HepG2 (cell line): ENCODE measurements at regions not wholly inside any gene's neighbourhood (a gene's known extent, or its start where the extent isn't known, plus 50 kb on each side); places are given as distances from the start of the nearest gene placed in this dataset.

Experiments
- ATAC-seq: fragments of 200-7000 bp; cut with Tn5 transposase; 3 replicates; pipeline ENCODE4 v1.9.1; 2020; ENCODE audit warnings: mild to moderate bottlenecking, moderate library complexity
- BruUV-seq: library from RNA; stranded (reverse); fragments of 400-500 nt; replicated peaks from 2 replicates; lab custom pipeline; 2021; lab: Mats Ljungman, UMichigan
- CTCF ChIA-PET: fragments of 300-600 bp; formaldehyde crosslinking; extraction: SDS; loops from one replicate; lab custom pipeline; 2021; ENCODE audit warnings: low total read pairs, inconsistent platforms, low intra/inter-chr PET ratio; lab: Yijun Ruan, JAX
- POLR2A ChIA-PET: fragments of 350-600 bp; sonication (Branson Sonifier 250); formaldehyde crosslinking; loops from one replicate; lab custom pipeline; 2020; ENCODE audit warnings: antibody characterized with exemption, inconsistent platforms; lab: Yijun Ruan, JAX
- DNase-seq: peaks from one replicate; pipeline ENCODE4 v3.0.0-alpha.2; 2015; ENCODE audit warnings: low spot score
- FAIRE-seq: peaks from 3 replicates; lab custom pipeline; 2011; peaks lifted over from hg19 to GRCh38; lab: Jason Lieb, UNC
- H2AFZ ChIP-seq: one replicate; pipeline ENCODE4 v1.6.1; 2011; ENCODE audit warnings: low read length, inconsistent platforms
- H3K27ac ChIP-seq: fragments of 300-600 bp; 3 replicates; pipeline ENCODE4 v1.8.0; 2011; ENCODE audit warnings: mixed run types, mild to moderate bottlenecking, mixed read lengths, low read length, inconsistent platforms; ENCODE audit not compliant: insufficient read depth; ENCODE audit errors: extremely low read length
- H3K27me3 ChIP-seq, 2 experiments: fragments of 200-600 bp in 1 of 2; 2 replicates in 1 of 2; 3 replicates in 1 of 2; pipeline versions ENCODE4 v1.6.0 to v1.8.0; 2011; ENCODE audit warnings: low read length in 2 of 2, mild to moderate bottlenecking in 2 of 2, moderate library complexity in 2 of 2, inconsistent platforms in 1 of 2; ENCODE audit not compliant: insufficient read depth in 2 of 2, control insufficient read depth in 1 of 2
- H3K36me3 ChIP-seq, 2 experiments: fragments of 200-600 bp in 1 of 2; replicated peaks in 1 of 2; 2 replicates in 1 of 2; 3 replicates in 1 of 2; pipeline versions ENCODE4 v1.5.1 to v1.8.0; 2011; ENCODE audit warnings: low read length in 2 of 2, inconsistent platforms in 1 of 2; ENCODE audit not compliant: insufficient read depth in 2 of 2, control insufficient read depth in 1 of 2
- H3K4me1 ChIP-seq: 2 replicates; pipeline ENCODE4 v1.5.1; 2012; ENCODE audit warnings: low read length, inconsistent platforms; ENCODE audit not compliant: insufficient read depth
- H3K4me2 ChIP-seq: 2 replicates; pipeline ENCODE4 v1.6.0; 2011; ENCODE audit warnings: low read depth, low read length, inconsistent platforms
- H3K4me3 ChIP-seq, 3 experiments: fragments of 200-600 bp in 1 of 3; sonication (generic), shearing (Covaris generic) in 1 of 3; replicated peaks in 1 of 3; 2 replicates each; pipeline ENCODE4 v1.5.1; 2011 to 2016; ENCODE audit warnings: low read length in 3 of 3, inconsistent platforms in 2 of 3, low read depth in 2 of 3, mild to moderate bottlenecking in 2 of 3, control low read depth in 1 of 3, mixed read lengths in 1 of 3; ENCODE audit not compliant: insufficient read depth in 1 of 3
- H3K79me2 ChIP-seq: one replicate; pipeline ENCODE4 v1.6.1; 2011; ENCODE audit warnings: low read length, inconsistent platforms; ENCODE audit not compliant: insufficient read depth
- H3K9ac ChIP-seq: 2 replicates; pipeline ENCODE4 v1.6.0; 2011; ENCODE audit warnings: mild to moderate bottlenecking, low read depth, low read length, inconsistent platforms; ENCODE audit not compliant: insufficient read depth
- H3K9me3 ChIP-seq: 2 replicates; pipeline ENCODE4 v1.5.1; 2012; ENCODE audit warnings: mild to moderate bottlenecking, low read length
- H4K20me1 ChIP-seq: 2 replicates; pipeline ENCODE4 v1.6.0; 2011; ENCODE audit warnings: inconsistent platforms, mild to moderate bottlenecking, low read length, moderate library complexity; ENCODE audit not compliant: insufficient read depth
- DPF2 ChIP-seq: sonication (generic); formaldehyde crosslinking; IDR thresholded peaks from 2 replicates; pipeline ENCODE4 v1.4.0; 2020; ENCODE audit warnings: mild to moderate bottlenecking, low read depth, missing genetic modification reagents, borderline replicate concordance
- GATA4 ChIP-seq: sonication (generic); IDR thresholded peaks from 2 replicates; pipeline ENCODE4 v1.6.1; 2016; ENCODE audit warnings: antibody characterized with exemption, low read depth, borderline replicate concordance
- MLLT10 ChIP-seq: sonication (generic); formaldehyde crosslinking; IDR thresholded peaks from 2 replicates; pipeline ENCODE4 v1.4.0; 2020; ENCODE audit warnings: missing genetic modification reagents
- PHF5A ChIP-seq: IDR thresholded peaks from one replicate; pipeline ENCODE4 v1.6.1; 2018; ENCODE audit warnings: low read depth, missing genetic modification reagents; ENCODE audit not compliant: unreplicated experiment
- PRDM4 ChIP-seq: sonication (generic); formaldehyde crosslinking; IDR thresholded peaks from 2 replicates; pipeline ENCODE4 v1.9.0; 2021; ENCODE audit warnings: missing genetic modification reagents, borderline replicate concordance
- RNF2 ChIP-seq: fragments of 450-650 bp; conservative IDR thresholded peaks from 2 replicates; pipeline ENCODE4 v1.6.1; 2016; ENCODE audit warnings: low read depth
- RNF219 ChIP-seq: sonication (generic); formaldehyde crosslinking; IDR thresholded peaks from 2 replicates; pipeline ENCODE4 v1.5.0; 2020; ENCODE audit warnings: mild to moderate bottlenecking, missing genetic modification reagents
- SCMH1 ChIP-seq: sonication (generic); formaldehyde crosslinking; IDR thresholded peaks from 2 replicates; pipeline ENCODE4 v1.9.0; 2021; ENCODE audit warnings: missing genetic modification reagents, mild to moderate bottlenecking, borderline replicate concordance
- SMARCC2 ChIP-seq: fragments of 450-650 bp; IDR thresholded peaks from 2 replicates; pipeline ENCODE4 v1.6.1; 2017; ENCODE audit warnings: antibody characterized with exemption, mild to moderate bottlenecking
- SRF ChIP-seq: IDR thresholded peaks from 2 replicates; pipeline ENCODE4 v1.6.1; 2011; ENCODE audit warnings: mild to moderate bottlenecking, low read depth, low read length, moderate library complexity
- SRSF9 ChIP-seq: fragments of 200-400 bp; formaldehyde crosslinking; IDR thresholded peaks from 2 replicates; pipeline ENCODE4 v1.6.1; 2018; ENCODE audit warnings: borderline replicate concordance, mild to moderate bottlenecking, low read depth, low read length; ENCODE audit not compliant: insufficient read depth, poor library complexity, severe bottlenecking
- ZBTB42 ChIP-seq: sonication (generic); formaldehyde crosslinking; IDR thresholded peaks from 2 replicates; pipeline ENCODE4 v1.5.0; 2020; ENCODE audit warnings: mild to moderate bottlenecking, missing genetic modification reagents
- ZFP91 ChIP-seq: sonication (generic); formaldehyde crosslinking; IDR thresholded peaks from 2 replicates; pipeline ENCODE4 v1.9.0; 2022; ENCODE audit warnings: missing genetic modification reagents, mild to moderate bottlenecking, borderline replicate concordance
- ZNF121 ChIP-seq: sonication (generic); formaldehyde crosslinking; IDR thresholded peaks from 2 replicates; pipeline ENCODE4 v1.5.0; 2020; ENCODE audit warnings: mild to moderate bottlenecking, missing genetic modification reagents
- ZNF335 ChIP-seq: sonication (generic); formaldehyde crosslinking; IDR thresholded peaks from 2 replicates; pipeline ENCODE4 v1.4.0; 2020; ENCODE audit warnings: missing genetic modification reagents
- ZNF547 ChIP-seq: sonication (generic); formaldehyde crosslinking; IDR thresholded peaks from 2 replicates; pipeline ENCODE4 v1.5.1; 2020; ENCODE audit warnings: mild to moderate bottlenecking, missing genetic modification reagents
- ZNF557 ChIP-seq: sonication (generic); formaldehyde crosslinking; IDR thresholded peaks from 2 replicates; pipeline ENCODE4 v1.4.0; 2020; ENCODE audit warnings: missing genetic modification reagents
- ZNF562 ChIP-seq: sonication (generic); formaldehyde crosslinking; IDR thresholded peaks from 2 replicates; pipeline ENCODE4 v1.8.0; 2022; ENCODE audit warnings: missing genetic modification reagents, borderline replicate concordance
- ZNF7 ChIP-seq: IDR thresholded peaks from 2 replicates; pipeline ENCODE4 v1.6.1; 2016; ENCODE audit warnings: missing biosample characterization, missing genetic modification reagents
- ZNF746 ChIP-seq: sonication (generic); formaldehyde crosslinking; IDR thresholded peaks from 2 replicates; pipeline ENCODE4 v1.8.0; 2022; ENCODE audit warnings: mild to moderate bottlenecking, missing genetic modification reagents
- WGBS: methylation state at CpG from one replicate; pipeline ENCODE4 v1.1.6; 2017; ENCODE audit warnings: low lambda C conversion rate; 5-methylcytosine and 5-hydroxymethylcytosine counted together
- in situ Hi-C: cut with HindIII; loops from 2 replicates; pipeline ENCODE4 v1.10.0; 2017; ENCODE audit warnings: low pct_unique_long_range_greater_than_20kb; ENCODE audit not compliant: extremely low pct_ligation_motif_present
- intact Hi-C: fragments of 100-400 bp; cut with micrococcal nuclease; formaldehyde crosslinking; loops from one replicate; pipeline ENCODE4 v1.10.0; 2022; ENCODE audit not compliant: unreplicated experiment

GRCh38 chr3:159149131-159149530, 347.3 kb downstream of the MFSD1 start:
- FAIRE-seq (no peak), ATAC-seq (no peak), DNase-seq (no peak)
- intact Hi-C loops: no loop called here
- Histone ChIP-seq H3K9me3 (no peaks in the 10 kb centered on the region), H3K4me1 (no peaks in the 10 kb centered on the region), H3K79me2 (no peaks in the 10 kb centered on the region), H3K36me3 (no peaks in the 10 kb centered on the region), H3K27me3 (no peaks in the 10 kb centered on the region; a peak in 1 of 5 replicates), H3K4me3 (no peak overlapping the region), H2AFZ (no peak overlapping the region), H3K4me2 (no peak overlapping the region), H3K27ac (no peak overlapping the region), H3K9ac (no peak overlapping the region), H4K20me1 (no peaks in the 10 kb centered on the region)
- CTCF ChIA-PET: no interaction called here
- POLR2A ChIA-PET: no interaction called here
- in situ Hi-C loops: no loop called here
- no peak for TF ChIP-seq GATA4
- TF ChIP-seq SRF: no peak
- TF ChIP-seq RNF219 (CRISPR knock-in tag): no peak
- TF ChIP-seq SCMH1 (CRISPR knock-in tag): no peak
- TF ChIP-seq ZNF562 (CRISPR knock-in tag): no peak
- no peak for TF ChIP-seq DPF2
- no peak for TF ChIP-seq ZBTB42 (CRISPR knock-in tag)
- TF ChIP-seq MLLT10: no peak
- TF ChIP-seq PHF5A (CRISPR knock-in tag): no peak
- TF ChIP-seq ZNF746 (CRISPR knock-in tag): no peak
- no peak for TF ChIP-seq ZNF557
- no peak for TF ChIP-seq SMARCC2
- TF ChIP-seq ZNF335: no peak
- no peak for TF ChIP-seq ZNF7 (CRISPR knock-in tag)
- TF ChIP-seq SRSF9: no peak
- TF ChIP-seq ZNF547 (CRISPR knock-in tag): no peak
- TF ChIP-seq ZNF121 (CRISPR knock-in tag): no peak
- no peak for TF ChIP-seq PRDM4
- TF ChIP-seq ZFP91 (CRISPR knock-in tag): no peak
- no peak for TF ChIP-seq RNF2
- 29% methylated on average over 7 of the region's 7 CpGs for WGBS
- BruUV-seq: no TSS peak
